K562 (cell line): ENCODE measurements at regions not wholly inside any gene's neighbourhood (a gene's known extent, or its start where the extent isn't known, plus 50 kb on each side); places are given as distances from the start of the nearest gene placed in this dataset.
"Not testable (repeated sequence)": the region's sequence is repeated elsewhere in the genome, so short reads cannot be mapped to it uniquely, and the experiment has no call there.

Source experiments
- ATAC-seq: fragments of 200-7000 bp; cut with Tn5 transposase; 3 replicates; pipeline ENCODE4 v1.9.1; 2020; ENCODE audit warnings: moderate library complexity
- BruUV-seq: library from RNA; stranded (reverse); fragments of 400-500 nt; replicated peaks from 2 replicates; lab custom pipeline; 2021; lab: Mats Ljungman, UMichigan
- CTCF ChIA-PET: fragments of 300-600 bp; formaldehyde crosslinking; extraction: SDS; loops from one replicate; lab custom pipeline; 2021; ENCODE audit warnings: low intra/inter-chr PET ratio; lab: Yijun Ruan, JAX
- POLR2A ChIA-PET: fragments of 300-600, 350-650 bp; sonication (Branson Sonifier 250); formaldehyde crosslinking; extraction: SDS; loops from one replicate; lab custom pipeline; 2021; ENCODE audit warnings: antibody characterized with exemption, inconsistent platforms; lab: Yijun Ruan, JAX
- DNase-seq, 4 experiments: peaks; one replicate each; pipeline versions ENCODE4 v3.0.0 to v3.0.0-alpha.2; 2011 to 2018; ENCODE audit warnings: low spot score in 3 of 4, mixed read lengths in 3 of 4; ENCODE audit errors: extremely low read depth in 1 of 4
- FAIRE-seq: peaks from 2 replicates; lab custom pipeline; 2011; peaks lifted over from hg19 to GRCh38; lab: Jason Lieb, UNC
- H2AFZ ChIP-seq: 2 replicates; pipeline ENCODE4 v1.6.0; 2011; ENCODE audit warnings: low read depth, low read length, control low read depth, inconsistent platforms
- H3K27ac ChIP-seq: fragments of 200-600 bp; 3 replicates; pipeline ENCODE4 v1.8.0; 2011; ENCODE audit warnings: low read depth, mild to moderate bottlenecking, control low read depth, inconsistent platforms, low read length, moderate library complexity, mixed read lengths; ENCODE audit errors: extremely low read depth
- H3K27me3 ChIP-seq, 2 experiments: fragments of 300-600 bp in 1 of 2; 2 replicates in 1 of 2; 3 replicates in 1 of 2; pipeline versions ENCODE4 v1.6.0 to v1.8.0; 2011; ENCODE audit warnings: inconsistent platforms in 2 of 2, low read length in 2 of 2, mild to moderate bottlenecking in 1 of 2, mixed read lengths in 1 of 2, moderate library complexity in 1 of 2; ENCODE audit not compliant: control insufficient read depth in 2 of 2, insufficient read depth in 2 of 2
- H3K36me3 ChIP-seq: fragments of 300-600 bp; 3 replicates; pipeline ENCODE4 v1.8.0; 2011; ENCODE audit warnings: mild to moderate bottlenecking, low read length, inconsistent platforms; ENCODE audit not compliant: control insufficient read depth, insufficient read depth
- H3K4me1 ChIP-seq, 2 experiments: fragments of 200-600 bp in 1 of 2; replicated peaks in 1 of 2; 2 replicates in 1 of 2; 3 replicates in 1 of 2; pipeline versions ENCODE4 v1.5.1 to v1.8.0; 2011; ENCODE audit warnings: inconsistent platforms in 2 of 2, low read length in 2 of 2, mild to moderate bottlenecking in 1 of 2, mixed read lengths in 1 of 2, moderate library complexity in 1 of 2; ENCODE audit not compliant: control insufficient read depth in 2 of 2, insufficient read depth in 2 of 2
- H3K4me2 ChIP-seq: 2 replicates; pipeline ENCODE4 v1.6.1; 2011; ENCODE audit warnings: low read length, control low read depth, inconsistent platforms, mixed read lengths; ENCODE audit not compliant: insufficient read depth
- H3K4me3 ChIP-seq: fragments of 200-600 bp; sonication (generic), shearing (Covaris generic); 2 replicates; pipeline ENCODE4 v1.5.1; 2016; ENCODE audit warnings: control low read depth, inconsistent platforms
- H3K79me2 ChIP-seq: fragments of 200-600 bp; 3 replicates; pipeline ENCODE4 v1.8.0; 2011; ENCODE audit warnings: low read length, inconsistent platforms; ENCODE audit not compliant: control insufficient read depth, insufficient read depth
- H3K9ac ChIP-seq, 2 experiments: 2 replicates each; pipeline versions ENCODE4 v1.6.0 to v1.6.1; 2011; ENCODE audit warnings: low read depth in 2 of 2, low read length in 2 of 2, control low read depth in 1 of 2, inconsistent platforms in 1 of 2, mild to moderate bottlenecking in 1 of 2, mixed read lengths in 1 of 2; ENCODE audit not compliant: insufficient read depth in 1 of 2
- H3K9me1 ChIP-seq: one replicate; pipeline ENCODE4 v1.6.0; 2011; ENCODE audit warnings: inconsistent platforms, mild to moderate bottlenecking, low read length, moderate library complexity; ENCODE audit not compliant: control insufficient read depth, insufficient read depth
- H3K9me3 ChIP-seq: replicated peaks from 2 replicates; pipeline ENCODE4 v1.5.1; 2011; ENCODE audit warnings: low read depth, low read length, inconsistent platforms; ENCODE audit not compliant: control insufficient read depth, insufficient read depth
- H4K20me1 ChIP-seq: replicated peaks from 2 replicates; pipeline ENCODE4 v1.6.1; 2011; ENCODE audit warnings: low read length, inconsistent platforms, mixed read lengths; ENCODE audit not compliant: control insufficient read depth, insufficient read depth
- CREB3 ChIP-seq: fragments of 450-650 bp; conservative IDR thresholded peaks from 2 replicates; pipeline ENCODE4 v1.6.1; 2016; ENCODE audit warnings: missing genetic modification characterization, low read depth, mild to moderate bottlenecking, missing compliant biosample characterization, moderate library complexity
- HDAC8 ChIP-seq: fragments of 450-650 bp; IDR thresholded peaks from 2 replicates; pipeline ENCODE4 v1.6.1; 2016; ENCODE audit warnings: mild to moderate bottlenecking, missing genetic modification characterization, moderate library complexity, missing compliant biosample characterization
- TCF3 ChIP-seq: sonication (generic); formaldehyde crosslinking; IDR thresholded peaks from 2 replicates; pipeline ENCODE4 v1.4.0; 2020; ENCODE audit warnings: mild to moderate bottlenecking, missing genetic modification reagents
- ZNF639 ChIP-seq, 2 experiments: fragments of 200-800 bp in 1 of 2; sonication (Bioruptor generic) in 1 of 2; sonication (generic) in 1 of 2; formaldehyde crosslinking in 1 of 2; IDR thresholded peaks in 1 of 2; conservative IDR thresholded peaks in 1 of 2; 2 replicates each; pipeline versions ENCODE4 v1.5.0 to v1.6.1; 2016 to 2020; ENCODE audit warnings: missing compliant biosample characterization in 1 of 2, missing genetic modification characterization in 1 of 2, missing genetic modification reagents in 1 of 2
- WGBS: fragments of 100-300 bp; shearing (Covaris generic); methylation state at CpG from one replicate; pipeline ENCODE4 v1.1.6; 2016; ENCODE audit warnings: low coverage, mixed read lengths; ENCODE audit not compliant: insufficient coverage; ENCODE audit errors: missing lambda C conversion rate; 5-methylcytosine and 5-hydroxymethylcytosine counted together
- in situ Hi-C: fragments of 300-500 bp; cut with MboI; formaldehyde crosslinking; loops from 4 replicates; pipeline ENCODE4 v1.15.0; 2018; ENCODE audit warnings: inconsistent platforms, mixed read lengths
- intact Hi-C: fragments of 100-400 bp; cut with micrococcal nuclease; formaldehyde crosslinking; loops from 2 replicates; pipeline ENCODE4 v1.14.2; 2022
- TF ChIP-seq, protein P1 (sequence below): fragments of 200-800 bp; sonication (Bioruptor generic); IDR thresholded peaks from 2 replicates; pipeline ENCODE4 v1.6.1; 2016; ENCODE audit warnings: missing genetic modification characterization, missing compliant biosample characterization

DNA sequence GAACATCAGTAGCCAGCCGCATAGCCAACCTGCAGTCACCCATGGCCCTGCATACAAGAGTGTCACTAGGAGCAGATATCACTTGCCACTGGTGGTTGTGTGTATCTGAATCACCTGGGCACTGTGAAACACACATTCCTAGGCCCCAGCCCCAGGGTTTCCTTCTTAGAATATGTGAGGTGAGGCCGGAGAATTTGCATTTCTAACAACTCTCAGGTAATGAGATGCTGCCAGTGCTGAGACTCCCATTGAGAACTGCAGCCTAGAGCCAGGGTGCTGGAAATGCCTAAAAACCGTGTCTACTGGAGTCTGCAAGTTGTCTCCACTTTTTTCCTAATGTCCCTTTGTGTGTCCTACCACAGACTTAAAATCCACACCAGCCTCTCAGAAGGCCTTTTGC is 232.0 kb upstream of the PLGLB2 start:
- in situ Hi-C loops, ATAC-seq, H3K4me1 ChIP-seq, H3K27me3 ChIP-seq, CTCF ChIA-PET, H4K20me1 ChIP-seq, FAIRE-seq, H3K36me3 ChIP-seq, H3K4me3 ChIP-seq, DNase-seq, H3K27ac ChIP-seq, H3K9me1 ChIP-seq, H3K4me2 ChIP-seq, H3K9me3 ChIP-seq, intact Hi-C loops, H3K9ac ChIP-seq, BruUV-seq, POLR2A ChIA-PET, H2AFZ ChIP-seq: not testable (repeated sequence)
- peaks cover 47% of the 10 kb centered on the region for H3K79me2 ChIP-seq
- no CpG with 5 or more reads among the region's 3 CpGs for WGBS

DNA sequence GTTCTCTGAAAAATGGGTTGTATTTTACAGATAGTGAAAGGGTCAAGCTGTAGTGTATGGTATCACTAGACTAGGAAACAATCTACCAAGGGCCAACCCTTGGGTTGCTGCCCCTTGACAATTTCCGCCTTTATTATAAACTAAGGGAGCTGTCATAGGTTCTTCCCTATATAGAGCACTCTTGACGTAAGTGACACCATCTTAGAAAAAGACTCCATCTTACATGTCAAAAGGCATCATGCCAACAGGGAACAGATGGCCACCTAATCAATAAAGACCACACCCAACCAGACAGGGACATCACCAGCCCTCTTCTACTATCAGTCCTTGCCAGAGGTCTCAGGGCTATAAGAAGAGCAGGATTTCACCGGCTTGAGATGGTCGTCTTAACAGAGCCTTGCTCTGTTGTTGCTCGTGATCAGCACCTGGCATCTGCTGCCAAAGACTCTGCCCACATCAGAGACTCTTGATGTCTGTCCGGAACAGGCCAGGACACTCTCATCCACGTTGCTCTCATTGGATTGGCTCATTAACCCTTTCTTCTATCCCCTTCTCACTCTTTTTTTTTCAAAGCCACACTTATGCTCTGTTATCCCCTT is 231.4 kb upstream of the PLGLB2 start:
- POLR2A ChIA-PET, BruUV-seq: not testable (repeated sequence)
- TF ChIP-seq, protein P1, sequence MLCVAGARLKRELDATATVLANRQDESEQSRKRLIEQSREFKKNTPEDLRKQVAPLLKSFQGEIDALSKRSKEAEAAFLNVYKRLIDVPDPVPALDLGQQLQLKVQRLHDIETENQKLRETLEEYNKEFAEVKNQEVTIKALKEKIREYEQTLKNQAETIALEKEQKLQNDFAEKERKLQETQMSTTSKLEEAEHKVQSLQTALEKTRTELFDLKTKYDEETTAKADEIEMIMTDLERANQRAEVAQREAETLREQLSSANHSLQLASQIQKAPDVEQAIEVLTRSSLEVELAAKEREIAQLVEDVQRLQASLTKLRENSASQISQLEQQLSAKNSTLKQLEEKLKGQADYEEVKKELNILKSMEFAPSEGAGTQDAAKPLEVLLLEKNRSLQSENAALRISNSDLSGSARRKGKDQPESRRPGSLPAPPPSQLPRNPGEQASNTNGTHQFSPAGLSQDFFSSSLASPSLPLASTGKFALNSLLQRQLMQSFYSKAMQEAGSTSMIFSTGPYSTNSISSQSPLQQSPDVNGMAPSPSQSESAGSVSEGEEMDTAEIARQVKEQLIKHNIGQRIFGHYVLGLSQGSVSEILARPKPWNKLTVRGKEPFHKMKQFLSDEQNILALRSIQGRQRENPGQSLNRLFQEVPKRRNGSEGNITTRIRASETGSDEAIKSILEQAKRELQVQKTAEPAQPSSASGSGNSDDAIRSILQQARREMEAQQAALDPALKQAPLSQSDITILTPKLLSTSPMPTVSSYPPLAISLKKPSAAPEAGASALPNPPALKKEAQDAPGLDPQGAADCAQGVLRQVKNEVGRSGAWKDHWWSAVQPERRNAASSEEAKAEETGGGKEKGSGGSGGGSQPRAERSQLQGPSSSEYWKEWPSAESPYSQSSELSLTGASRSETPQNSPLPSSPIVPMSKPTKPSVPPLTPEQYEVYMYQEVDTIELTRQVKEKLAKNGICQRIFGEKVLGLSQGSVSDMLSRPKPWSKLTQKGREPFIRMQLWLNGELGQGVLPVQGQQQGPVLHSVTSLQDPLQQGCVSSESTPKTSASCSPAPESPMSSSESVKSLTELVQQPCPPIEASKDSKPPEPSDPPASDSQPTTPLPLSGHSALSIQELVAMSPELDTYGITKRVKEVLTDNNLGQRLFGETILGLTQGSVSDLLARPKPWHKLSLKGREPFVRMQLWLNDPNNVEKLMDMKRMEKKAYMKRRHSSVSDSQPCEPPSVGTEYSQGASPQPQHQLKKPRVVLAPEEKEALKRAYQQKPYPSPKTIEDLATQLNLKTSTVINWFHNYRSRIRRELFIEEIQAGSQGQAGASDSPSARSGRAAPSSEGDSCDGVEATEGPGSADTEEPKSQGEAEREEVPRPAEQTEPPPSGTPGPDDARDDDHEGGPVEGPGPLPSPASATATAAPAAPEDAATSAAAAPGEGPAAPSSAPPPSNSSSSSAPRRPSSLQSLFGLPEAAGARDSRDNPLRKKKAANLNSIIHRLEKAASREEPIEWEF: peak; percentile 96
- peak; percentile 64; the same call in 1 of the 2 replicates for TF ChIP-seq CREB3 (tag)
- peak in 1 of 2 experiments; percentile 95; a peak in 2 of 4 replicates for TF ChIP-seq ZNF639 (CRISPR knock-in tag; conservative IDR thresholded peaks at IDR 0.05 in 1 of 2, IDR thresholded peaks at IDR 0.05 in 1 of 2)
- peak; percentile 84 for TF ChIP-seq TCF3 (CRISPR knock-in tag)
- TF ChIP-seq HDAC8 (tag): 0 out of 2 replicates have a peak, but pooled peaks have one; percentile 42

More for the DNA sequence above, 231.4 kb upstream of the PLGLB2 start:
- H3K27ac ChIP-seq: peak overlapping the region; percentile 59; the same call in 1 of the 3 replicates
- FAIRE-seq (peak; percentile 80), ATAC-seq (peak; percentile 53), DNase-seq (peak; percentile 40 to 84 (median 54))
- H3K27me3 ChIP-seq, H2AFZ ChIP-seq, intact Hi-C loops, H3K9me3 ChIP-seq, H4K20me1 ChIP-seq, in situ Hi-C loops, H3K4me3 ChIP-seq, CTCF ChIA-PET, H3K4me1 ChIP-seq, H3K36me3 ChIP-seq, H3K9me1 ChIP-seq: not testable (repeated sequence)
- H3K9ac ChIP-seq: peak overlapping the region in 1 of 2 experiments; percentile 46; a peak in 1 of 4 replicates
- H3K4me2 ChIP-seq: peak overlapping the region; percentile 46; the same call in 1 of the 2 replicates
- 6% methylated on average over 6 of the region's 7 CpGs for WGBS
- peaks cover 51% of the 10 kb centered on the region for H3K79me2 ChIP-seq
